ENCODE measurements at regions not wholly inside any gene's neighbourhood (a gene's known extent, or its start where the extent isn't known, plus 50 kb on each side); places are given as distances from the start of the nearest gene placed in this dataset.
A peak's percentile ranks its signal among the peaks of the same experiment; 100 is the strongest.

GRCh38 chr19:28504139-28504538, 708.8 kb downstream of the UQCRFS1 start:
- ATAC-seq, result no peak
- H3K9me3 ChIP-seq, result peaks cover 12% of the 10 kb centered on the region; the same call in 1 of the 3 replicates

GRCh38 chr19:28502879-28503734, 709.8 kb downstream of the UQCRFS1 start:
- Histone ChIP-seq H3K4me2 (peak overlapping the region; percentile 17; the same call in 1 of the 3 replicates), H3K27ac (no peak overlapping the region), H3K4me1 (no peaks in the 10 kb centered on the region), H3K9me3 (peaks cover 9% of the 10 kb centered on the region; the same call in 1 of the 3 replicates), H3K4me3 (no peak overlapping the region)
- FAIRE-seq (peak; percentile 59), DNase-seq (ENCODE audit: low read depth in 1 of 2, low spot score in 1 of 2) (no peak), ATAC-seq (no peak)
- no peak for TF ChIP-seq USF2 (IDR thresholded peaks at IDR 0.05)
- TF ChIP-seq, protein P1, sequence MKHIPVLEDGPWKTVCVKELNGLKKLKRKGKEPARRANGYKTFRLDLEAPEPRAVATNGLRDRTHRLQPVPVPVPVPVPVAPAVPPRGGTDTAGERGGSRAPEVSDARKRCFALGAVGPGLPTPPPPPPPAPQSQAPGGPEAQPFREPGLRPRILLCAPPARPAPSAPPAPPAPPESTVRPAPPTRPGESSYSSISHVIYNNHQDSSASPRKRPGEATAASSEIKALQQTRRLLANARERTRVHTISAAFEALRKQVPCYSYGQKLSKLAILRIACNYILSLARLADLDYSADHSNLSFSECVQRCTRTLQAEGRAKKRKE (CRISPR knock-in tag; IDR thresholded peaks at IDR 0.05; ENCODE audit: low read depth), result no peak
- no peak for TF ChIP-seq JUNB (IDR thresholded peaks at IDR 0.05)
- 10% methylated on average over 15 of the region's 15 CpGs for WGBS (ENCODE audit: missing lambda C conversion rate)
- POLR2A ChIA-PET, result no interaction called here
- CTCF ChIA-PET, result no interaction called here

More at GRCh38 chr19:28504139-28504538, 708.8 kb downstream of the UQCRFS1 start:
- ChIA-PET POLR2A (no interaction called here), CTCF (interaction anchor here (1.6 kb wide), 1 partner anchor 15 kb away, joined by 3 read pairs; no protein-coding TSS in a partner anchor)
- H3K4me3 ChIP-seq, result no peak overlapping the region
- WGBS (ENCODE audit: missing lambda C conversion rate), result 68% methylated on average over 3 of the region's 3 CpGs
- FAIRE-seq, result no peak
- no peaks in the 10 kb centered on the region for H3K4me1 ChIP-seq
- no peak for DNase-seq (ENCODE audit: low read depth in 1 of 2, low spot score in 1 of 2)
- H3K4me2 ChIP-seq, result no peak overlapping the region
- no peak overlapping the region for H3K27ac ChIP-seq
- TF ChIP-seq ZNF302 (CRISPR knock-in tag; IDR thresholded peaks at IDR 0.05) (no peak), HDAC2 (IDR thresholded peaks at IDR 0.05) (no peak), TP53 (CRISPR knock-in tag; IDR thresholded peaks at IDR 0.05) (no peak), CBX2 (IDR thresholded peaks at IDR 0.05; ENCODE audit: borderline replicate concordance, low read depth) (no peak), MAFK (IDR thresholded peaks at IDR 0.05; ENCODE audit: partially characterized antibody) (peak; percentile 81), BHLHE40 (IDR thresholded peaks at IDR 0.05; ENCODE audit: low read depth, low read length) (no peak), ZFP36 (IDR thresholded peaks at IDR 0.05; ENCODE audit: borderline replicate concordance, partially characterized antibody) (no peak)
- TF ChIP-seq, protein P2, sequence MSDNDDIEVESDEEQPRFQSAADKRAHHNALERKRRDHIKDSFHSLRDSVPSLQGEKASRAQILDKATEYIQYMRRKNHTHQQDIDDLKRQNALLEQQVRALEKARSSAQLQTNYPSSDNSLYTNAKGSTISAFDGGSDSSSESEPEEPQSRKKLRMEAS (IDR thresholded peaks at IDR 0.05), result no peak

GRCh38 chr19:28501976-28502375, 711.0 kb downstream of the UQCRFS1 start:
- Histone ChIP-seq H3K4me3 (no peak overlapping the region), H3K27ac (no peak overlapping the region), H3K4me1 (no peaks in the 10 kb centered on the region), H3K4me2 (no peak overlapping the region), H3K9me3 (peaks cover 7% of the 10 kb centered on the region; the same call in 1 of the 3 replicates)
- DNase-seq (ENCODE audit: low read depth in 1 of 2, low spot score in 1 of 2) (no peak), FAIRE-seq (no peak), ATAC-seq (no peak)
- WGBS (ENCODE audit: missing lambda C conversion rate), result 40% methylated on average over 3 of the region's 3 CpGs
- POLR2A ChIA-PET, result no interaction called here
- CTCF ChIA-PET, result no interaction called here
- TF ChIP-seq CHD2 (IDR thresholded peaks at IDR 0.05; ENCODE audit: low read length, partially characterized antibody) (no peak), BHLHE40 (IDR thresholded peaks at IDR 0.05; ENCODE audit: low read depth, low read length) (no peak), EHF (CRISPR knock-in tag; IDR thresholded peaks at IDR 0.05) (no peak), JUN (IDR thresholded peaks at IDR 0.05) (no peak), HOXA7 (CRISPR knock-in tag; IDR thresholded peaks at IDR 0.05) (no peak), HEYL (CRISPR knock-in tag; IDR thresholded peaks at IDR 0.05) (no peak), HOXB13 (CRISPR knock-in tag; IDR thresholded peaks at IDR 0.05; ENCODE audit: low read depth) (no peak), GATA3 (IDR thresholded peaks at IDR 0.05; ENCODE audit: borderline replicate concordance) (no peak), TFCP2L1 (CRISPR knock-in tag; IDR thresholded peaks at IDR 0.05) (no peak), SMC3 (IDR thresholded peaks at IDR 0.05) (no peak), NR3C1 (IDR thresholded peaks at IDR 0.05) (no peak), RARB (CRISPR knock-in tag; IDR thresholded peaks at IDR 0.05) (no peak), KDM5A (IDR thresholded peaks at IDR 0.05) (no peak)
- TF ChIP-seq, protein P3, sequence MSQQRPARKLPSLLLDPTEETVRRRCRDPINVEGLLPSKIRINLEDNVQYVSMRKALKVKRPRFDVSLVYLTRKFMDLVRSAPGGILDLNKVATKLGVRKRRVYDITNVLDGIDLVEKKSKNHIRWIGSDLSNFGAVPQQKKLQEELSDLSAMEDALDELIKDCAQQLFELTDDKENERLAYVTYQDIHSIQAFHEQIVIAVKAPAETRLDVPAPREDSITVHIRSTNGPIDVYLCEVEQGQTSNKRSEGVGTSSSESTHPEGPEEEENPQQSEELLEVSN (IDR thresholded peaks at IDR 0.05; ENCODE audit: borderline replicate concordance, low read depth), result no peak
- TF ChIP-seq, protein P4, sequence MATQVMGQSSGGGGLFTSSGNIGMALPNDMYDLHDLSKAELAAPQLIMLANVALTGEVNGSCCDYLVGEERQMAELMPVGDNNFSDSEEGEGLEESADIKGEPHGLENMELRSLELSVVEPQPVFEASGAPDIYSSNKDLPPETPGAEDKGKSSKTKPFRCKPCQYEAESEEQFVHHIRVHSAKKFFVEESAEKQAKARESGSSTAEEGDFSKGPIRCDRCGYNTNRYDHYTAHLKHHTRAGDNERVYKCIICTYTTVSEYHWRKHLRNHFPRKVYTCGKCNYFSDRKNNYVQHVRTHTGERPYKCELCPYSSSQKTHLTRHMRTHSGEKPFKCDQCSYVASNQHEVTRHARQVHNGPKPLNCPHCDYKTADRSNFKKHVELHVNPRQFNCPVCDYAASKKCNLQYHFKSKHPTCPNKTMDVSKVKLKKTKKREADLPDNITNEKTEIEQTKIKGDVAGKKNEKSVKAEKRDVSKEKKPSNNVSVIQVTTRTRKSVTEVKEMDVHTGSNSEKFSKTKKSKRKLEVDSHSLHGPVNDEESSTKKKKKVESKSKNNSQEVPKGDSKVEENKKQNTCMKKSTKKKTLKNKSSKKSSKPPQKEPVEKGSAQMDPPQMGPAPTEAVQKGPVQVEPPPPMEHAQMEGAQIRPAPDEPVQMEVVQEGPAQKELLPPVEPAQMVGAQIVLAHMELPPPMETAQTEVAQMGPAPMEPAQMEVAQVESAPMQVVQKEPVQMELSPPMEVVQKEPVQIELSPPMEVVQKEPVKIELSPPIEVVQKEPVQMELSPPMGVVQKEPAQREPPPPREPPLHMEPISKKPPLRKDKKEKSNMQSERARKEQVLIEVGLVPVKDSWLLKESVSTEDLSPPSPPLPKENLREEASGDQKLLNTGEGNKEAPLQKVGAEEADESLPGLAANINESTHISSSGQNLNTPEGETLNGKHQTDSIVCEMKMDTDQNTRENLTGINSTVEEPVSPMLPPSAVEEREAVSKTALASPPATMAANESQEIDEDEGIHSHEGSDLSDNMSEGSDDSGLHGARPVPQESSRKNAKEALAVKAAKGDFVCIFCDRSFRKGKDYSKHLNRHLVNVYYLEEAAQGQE (IDR thresholded peaks at IDR 0.05), result no peak
- TF ChIP-seq, protein P2 (IDR thresholded peaks at IDR 0.05), result no peak
- TF ChIP-seq, protein P5, sequence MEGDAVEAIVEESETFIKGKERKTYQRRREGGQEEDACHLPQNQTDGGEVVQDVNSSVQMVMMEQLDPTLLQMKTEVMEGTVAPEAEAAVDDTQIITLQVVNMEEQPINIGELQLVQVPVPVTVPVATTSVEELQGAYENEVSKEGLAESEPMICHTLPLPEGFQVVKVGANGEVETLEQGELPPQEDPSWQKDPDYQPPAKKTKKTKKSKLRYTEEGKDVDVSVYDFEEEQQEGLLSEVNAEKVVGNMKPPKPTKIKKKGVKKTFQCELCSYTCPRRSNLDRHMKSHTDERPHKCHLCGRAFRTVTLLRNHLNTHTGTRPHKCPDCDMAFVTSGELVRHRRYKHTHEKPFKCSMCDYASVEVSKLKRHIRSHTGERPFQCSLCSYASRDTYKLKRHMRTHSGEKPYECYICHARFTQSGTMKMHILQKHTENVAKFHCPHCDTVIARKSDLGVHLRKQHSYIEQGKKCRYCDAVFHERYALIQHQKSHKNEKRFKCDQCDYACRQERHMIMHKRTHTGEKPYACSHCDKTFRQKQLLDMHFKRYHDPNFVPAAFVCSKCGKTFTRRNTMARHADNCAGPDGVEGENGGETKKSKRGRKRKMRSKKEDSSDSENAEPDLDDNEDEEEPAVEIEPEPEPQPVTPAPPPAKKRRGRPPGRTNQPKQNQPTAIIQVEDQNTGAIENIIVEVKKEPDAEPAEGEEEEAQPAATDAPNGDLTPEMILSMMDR (IDR thresholded peaks at IDR 0.05), result no peak

Measured in A549 (cell line).